Islet precursor cell (in vitro differentiated cells): ENCODE measurements at regions not wholly inside any gene's neighbourhood (a gene's known extent, or its start where the extent isn't known, plus 50 kb on each side); places are given as distances from the start of the nearest gene placed in this dataset.
A peak's percentile ranks its signal among the peaks of the same experiment; 100 is the strongest.

Experiments
- DNase-seq: peaks from one replicate; pipeline ENCODE4 v3.0.0-alpha.2; 2018

DNA sequence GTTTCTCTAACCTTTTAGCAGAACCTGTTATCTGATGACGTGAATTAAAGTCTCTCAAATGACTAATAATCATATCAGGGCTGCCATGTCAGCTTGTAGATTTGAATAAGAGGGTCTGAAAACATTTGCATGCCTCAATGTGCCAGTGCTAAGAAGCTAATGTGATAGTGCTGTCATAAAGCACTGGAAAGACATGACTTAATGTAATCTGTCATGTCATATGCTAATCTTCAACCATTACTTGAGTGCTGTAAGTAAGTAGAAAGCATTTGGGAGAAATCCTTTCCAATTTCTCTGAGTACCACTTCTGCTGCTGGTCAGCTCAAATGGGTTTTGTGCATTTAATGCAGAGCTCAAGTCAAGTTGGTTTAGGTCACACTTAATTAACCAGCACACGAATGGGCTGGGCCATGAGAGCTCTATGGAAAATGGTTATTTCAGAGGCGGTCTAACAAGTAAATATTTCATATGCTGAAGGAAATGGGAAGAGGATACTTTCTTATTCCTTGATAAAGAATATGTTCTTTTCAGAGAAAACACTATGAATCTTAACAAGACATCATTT, 609.2 kb downstream of the LMO4 start:
- no peak for DNase-seq

DNA sequence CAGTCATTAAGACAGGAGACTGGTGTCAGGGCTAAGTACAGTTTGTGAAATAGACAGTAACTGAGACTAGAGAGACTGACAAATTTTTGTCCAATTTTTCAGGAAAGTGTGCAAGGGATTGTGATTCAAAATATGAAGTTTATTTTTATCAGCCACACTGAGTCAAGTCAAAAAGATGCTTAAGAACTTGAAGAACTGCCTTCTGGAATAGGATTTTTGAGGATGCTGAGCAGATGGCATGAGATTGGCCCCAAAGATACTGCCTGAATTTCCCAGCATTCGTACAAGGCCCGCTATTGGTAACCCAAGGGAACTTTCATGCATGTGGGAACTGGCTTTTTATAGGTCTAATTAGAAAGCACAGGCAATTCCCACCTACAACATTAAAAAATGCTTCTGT, 610.0 kb downstream of the LMO4 start:
- no peak for DNase-seq

DNA sequence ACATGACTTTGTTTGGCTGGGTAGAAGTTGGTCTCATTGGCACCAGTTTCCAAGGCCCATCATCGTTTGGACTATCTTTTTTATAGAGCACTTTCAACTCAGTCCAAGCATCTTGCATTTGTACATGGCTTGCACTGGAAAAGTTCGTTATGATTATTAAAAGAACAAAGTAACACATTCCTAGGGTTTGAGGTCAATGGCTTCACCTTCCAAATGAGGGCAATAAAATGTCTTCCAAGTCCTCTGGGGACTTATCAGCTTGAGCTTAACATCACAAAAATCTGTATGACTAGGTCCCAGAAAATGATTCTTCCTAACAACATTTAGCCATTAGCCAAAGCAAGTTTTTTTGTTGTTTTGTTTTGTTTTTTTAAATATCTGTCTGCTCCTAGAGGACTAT, 610.8 kb downstream of the LMO4 start:
- DNase-seq, result no peak

DNA sequence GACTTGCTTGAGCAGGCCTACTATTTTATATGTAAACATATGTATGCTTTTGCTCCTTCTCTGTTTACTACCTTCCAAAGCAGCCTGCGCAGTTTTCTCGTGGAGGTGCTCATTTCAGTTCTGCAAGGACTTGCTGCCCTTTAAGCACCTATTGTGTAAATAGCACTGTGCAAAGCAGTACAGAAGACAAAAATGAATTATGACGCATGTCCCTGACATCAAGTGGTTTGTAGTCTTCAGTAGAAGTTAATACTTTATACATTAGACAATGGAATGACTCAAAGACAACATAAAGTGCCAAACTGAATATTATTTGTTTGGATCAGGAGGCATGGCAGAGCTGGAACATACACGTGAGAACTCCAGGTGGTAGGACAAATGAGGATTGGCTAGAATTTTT, 611.7 kb downstream of the LMO4 start:
- DNase-seq, result no peak

DNA sequence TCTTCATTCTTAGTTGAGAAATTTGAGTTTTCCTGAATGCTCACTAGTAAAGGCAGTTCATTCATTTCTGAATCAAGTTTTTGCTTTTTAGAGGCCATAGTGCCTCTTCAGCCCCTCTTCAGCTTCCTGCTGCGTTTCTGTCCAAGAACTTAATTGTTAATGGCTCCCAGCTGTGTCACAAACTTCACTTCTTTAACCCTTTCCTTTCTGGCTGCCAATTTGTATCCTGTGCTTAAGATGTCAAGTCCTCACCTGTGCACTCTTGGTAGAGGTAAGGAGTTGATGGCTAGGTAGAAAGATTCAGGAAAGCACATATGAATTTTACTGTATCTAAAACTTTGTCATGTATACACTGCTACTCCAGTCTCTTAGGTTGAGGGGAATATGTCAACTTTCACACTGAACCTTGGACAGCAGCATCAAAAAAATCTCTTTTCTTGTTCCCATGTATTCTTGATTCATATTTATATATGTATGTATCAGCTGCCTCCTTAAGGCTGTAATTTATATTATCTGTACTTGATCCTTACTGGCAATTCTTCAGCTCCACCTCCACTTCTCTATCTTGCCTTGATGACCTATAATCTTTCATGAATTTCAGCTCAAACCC, 612.8 kb downstream of the LMO4 start:
- DNase-seq, result no peak

DNA sequence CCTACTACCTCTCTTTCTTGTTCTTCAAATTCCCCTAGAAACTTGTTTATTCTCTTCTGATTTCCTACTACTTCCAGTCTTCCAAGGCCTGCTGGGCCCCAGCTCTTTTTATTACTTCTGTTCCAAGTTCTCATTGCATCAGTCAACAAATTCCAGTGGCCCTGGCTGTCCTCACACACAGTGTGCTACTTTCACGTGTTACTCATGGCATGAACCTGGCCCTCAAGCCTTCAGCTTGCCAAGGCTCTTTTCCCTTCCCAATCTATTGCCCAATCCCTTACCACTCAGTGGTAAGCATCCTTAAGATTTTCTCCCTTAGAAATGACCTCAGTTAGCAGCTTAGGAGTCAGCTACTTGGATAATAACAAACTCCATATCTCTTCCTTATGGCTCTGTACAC, 613.5 kb downstream of the LMO4 start:
- DNase-seq, result no peak

DNA sequence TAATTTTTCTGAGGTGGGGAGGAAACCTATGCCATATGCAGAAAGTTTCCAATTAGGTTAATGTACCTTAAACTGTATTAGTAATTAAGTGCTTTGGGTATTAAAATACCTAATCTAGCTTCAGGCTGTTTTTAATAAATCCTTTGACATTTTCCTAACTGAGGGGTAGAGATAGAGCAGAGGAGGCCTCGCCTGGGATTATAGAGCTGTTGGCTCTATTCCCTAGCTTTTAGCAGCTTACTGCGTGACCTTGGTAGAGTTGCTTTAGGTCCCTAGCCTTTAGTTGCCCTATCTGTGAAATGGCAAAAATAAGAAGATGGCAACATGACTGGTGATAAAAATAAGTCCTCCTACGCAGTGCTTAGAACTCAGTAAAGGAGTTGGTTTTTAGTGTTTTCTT, 621.0 kb downstream of the LMO4 start:
- DNase-seq, result no peak

DNA sequence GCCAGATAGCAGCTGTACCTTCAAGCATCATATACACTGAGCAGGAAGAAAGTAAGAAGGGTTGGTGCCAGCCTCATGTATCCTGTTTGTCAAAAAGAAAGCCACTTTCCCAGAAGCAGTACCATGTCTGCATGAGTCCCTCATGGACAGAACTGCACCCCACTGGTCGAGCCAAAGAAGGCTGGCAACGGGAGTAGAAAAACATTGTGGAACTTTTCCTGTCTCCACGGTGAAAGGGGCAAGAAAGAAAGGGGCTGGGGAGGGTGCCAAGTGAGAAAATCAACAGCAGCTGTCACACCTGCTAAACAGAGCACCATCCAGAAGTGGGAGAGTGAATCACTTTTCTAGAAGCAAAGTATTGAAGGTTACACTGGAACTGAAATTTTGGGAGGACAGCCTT, 621.7 kb downstream of the LMO4 start:
- DNase-seq, result no peak

DNA sequence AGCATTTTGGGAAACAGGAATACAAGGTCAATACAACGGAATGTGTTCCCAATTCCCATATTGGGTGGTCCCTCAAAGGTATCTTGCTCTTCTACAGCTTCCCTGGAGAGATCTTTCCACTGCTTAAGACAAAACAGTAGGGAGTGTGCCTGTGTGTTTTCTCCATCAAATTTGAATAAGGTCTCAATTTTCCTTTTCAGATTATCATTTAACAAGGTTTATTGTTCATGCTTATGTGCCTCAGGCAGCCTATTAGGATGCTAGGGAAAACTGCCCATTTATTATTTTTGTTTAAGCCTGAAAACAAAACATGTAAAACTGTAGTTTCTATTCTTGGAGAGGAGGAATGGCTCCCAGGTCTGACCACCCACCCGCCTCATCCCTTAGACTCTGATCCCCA, 622.7 kb downstream of the LMO4 start:
- DNase-seq, result no peak

DNA sequence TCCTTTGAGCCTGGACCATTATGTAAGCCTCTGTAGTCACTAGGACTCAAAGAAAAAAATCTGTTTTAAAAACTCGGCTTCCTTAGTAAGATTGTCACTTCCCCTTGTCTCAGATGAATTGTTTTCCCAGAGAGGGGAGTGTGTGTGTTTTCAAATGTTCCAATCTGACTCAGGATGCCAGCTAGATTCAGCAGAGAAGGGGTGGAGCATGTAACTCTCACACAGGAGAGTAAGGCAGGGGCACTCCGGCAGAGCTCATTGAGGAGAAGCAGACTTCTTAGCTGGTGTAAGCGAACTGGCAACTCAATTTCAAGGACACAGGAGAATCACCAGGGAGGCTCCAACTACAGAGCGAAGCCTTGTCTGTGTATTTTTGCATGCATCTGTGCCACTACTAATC, 623.2 kb downstream of the LMO4 start:
- DNase-seq, result no peak

DNA sequence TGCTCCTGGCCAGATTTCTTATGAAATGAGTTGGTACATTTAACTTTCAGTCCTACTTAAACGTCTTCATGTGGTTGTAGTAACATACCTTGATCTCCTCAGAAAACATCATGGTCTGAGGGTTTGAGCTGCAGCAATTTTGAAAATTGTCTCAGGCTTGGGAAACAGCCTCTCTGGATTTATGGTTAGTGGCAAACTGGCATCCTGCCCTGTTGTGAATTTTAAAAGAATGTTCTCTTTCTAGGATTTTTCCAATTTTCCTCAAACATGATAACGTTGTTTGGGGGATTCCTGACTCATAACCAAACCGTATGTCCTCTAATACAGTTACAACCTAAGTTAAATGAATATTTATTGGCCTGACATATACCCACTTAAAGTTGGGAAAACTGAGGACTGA, 624.4 kb downstream of the LMO4 start:
- no peak for DNase-seq

DNA sequence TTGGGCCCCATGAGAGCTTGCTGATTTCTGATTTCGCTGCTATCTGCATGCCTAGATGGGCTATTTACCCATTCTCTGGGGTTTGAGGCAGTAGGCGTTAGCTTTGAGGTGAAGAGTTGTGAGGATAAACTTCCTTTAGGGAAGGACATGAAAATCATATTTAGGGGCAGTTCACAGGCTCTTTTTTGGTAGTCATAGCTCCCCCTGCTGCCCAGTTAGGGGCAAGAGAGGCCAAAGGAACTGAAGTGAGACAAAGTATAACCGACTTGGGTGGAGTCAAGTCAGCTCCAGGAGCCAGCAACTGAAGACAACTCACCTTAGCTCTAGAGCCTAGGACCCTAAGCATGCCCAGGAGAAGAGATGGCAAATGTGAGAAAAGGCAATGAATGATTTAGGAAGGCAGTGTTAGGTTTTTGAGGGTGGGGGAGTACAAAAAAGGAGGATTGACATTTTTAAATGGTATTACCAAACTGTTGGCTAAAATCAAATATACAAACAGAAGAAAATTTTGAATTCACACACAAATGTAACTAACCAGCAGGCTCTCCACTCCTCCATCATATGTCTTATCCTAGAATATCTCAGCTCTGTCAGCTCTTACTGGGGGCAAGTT, 625.2 kb downstream of the LMO4 start:
- peak; percentile 81 for DNase-seq

DNA sequence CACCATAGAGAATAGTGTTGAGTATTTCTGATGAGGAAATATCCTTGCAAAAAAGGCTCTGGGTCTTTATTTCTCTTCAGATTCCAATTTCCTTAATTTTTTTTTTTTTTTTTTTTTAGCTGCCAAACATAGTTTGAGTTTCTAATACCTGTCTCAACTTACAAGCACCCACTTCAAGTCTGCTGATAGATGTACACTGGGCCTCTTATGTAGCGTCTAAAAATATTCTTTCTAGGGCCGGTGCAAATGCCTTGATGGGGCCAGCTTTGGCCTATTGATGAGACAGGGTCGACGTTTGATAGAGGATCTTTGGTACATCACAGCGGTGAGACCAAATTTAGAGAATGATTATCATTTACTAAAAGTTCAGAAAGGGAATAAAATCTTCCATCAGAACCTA, 626.4 kb downstream of the LMO4 start:
- no peak for DNase-seq

DNA sequence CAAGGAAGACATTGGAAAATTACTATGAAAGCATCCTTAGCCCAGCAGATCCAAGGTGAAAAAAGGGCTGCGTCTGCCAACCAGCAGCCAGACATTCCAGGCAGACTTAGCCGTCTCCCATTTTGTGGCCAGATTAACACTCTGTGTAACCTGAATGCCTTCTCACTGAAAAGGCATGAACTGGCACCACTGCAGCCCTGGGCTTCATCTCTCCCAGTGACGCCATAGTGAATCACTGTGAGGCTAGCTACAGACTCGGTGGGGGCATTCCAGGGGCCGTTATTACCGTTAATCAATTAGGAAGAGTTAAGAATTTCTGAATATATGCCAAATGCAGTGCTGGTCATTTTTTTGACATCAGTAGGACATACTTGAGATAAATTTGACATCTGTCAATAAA, 627.4 kb downstream of the LMO4 start:
- peak; percentile 91 for DNase-seq

DNA sequence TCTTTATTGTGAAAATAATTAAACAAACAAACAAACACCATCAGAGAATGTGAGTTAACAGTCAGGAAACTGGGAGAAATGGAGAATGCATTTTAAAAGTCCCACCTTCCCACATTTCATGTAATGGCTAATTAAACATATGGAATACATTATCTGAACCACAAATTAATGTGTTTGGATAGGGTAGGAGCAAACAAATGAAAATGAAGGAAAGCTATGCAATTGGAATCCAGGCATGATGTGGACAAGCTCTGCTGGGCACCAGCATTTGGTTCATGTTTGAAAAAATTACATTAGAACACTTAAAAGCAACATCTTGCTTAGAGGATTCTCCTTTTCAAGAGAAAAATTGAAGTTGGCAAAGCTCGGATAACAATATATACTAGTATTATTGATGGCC, 628.1 kb downstream of the LMO4 start:
- no peak for DNase-seq

DNA sequence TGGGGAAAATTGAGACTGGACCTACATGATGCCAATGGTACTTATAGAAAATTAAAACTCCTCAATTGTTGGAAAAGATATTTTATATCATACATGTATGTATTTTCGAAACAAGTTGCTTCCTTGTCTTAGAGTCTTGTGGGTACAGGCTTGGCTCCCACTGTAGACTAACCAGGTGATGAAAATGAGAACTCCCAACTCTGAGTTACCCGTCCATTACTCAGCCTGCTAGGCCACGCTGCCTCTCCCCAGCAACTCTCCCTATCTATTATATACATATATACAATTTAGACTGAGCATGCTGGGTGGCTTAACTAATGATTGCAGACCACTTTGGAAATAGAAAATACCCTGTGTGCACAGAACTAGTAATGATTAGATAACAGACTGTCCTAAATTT, 628.7 kb downstream of the LMO4 start:
- DNase-seq, result no peak

DNA sequence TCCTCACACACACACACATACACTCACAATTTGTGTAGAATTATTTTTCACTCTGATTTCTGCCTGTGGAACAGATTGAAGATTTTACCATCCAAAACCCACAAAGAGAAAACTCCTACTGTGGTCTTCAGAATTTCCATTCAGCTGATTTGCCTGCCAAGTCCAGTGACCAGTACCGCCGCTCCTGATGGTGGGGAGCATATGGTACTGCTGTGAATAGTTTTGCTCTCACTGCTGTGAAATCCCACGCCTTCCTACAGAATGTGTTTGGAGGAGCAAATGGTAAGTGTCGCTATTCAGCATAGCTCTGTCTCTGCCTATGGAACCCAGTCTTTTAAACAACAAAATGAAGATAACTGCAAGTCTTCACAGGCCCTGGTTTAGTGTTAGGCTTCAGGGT, 629.5 kb downstream of the LMO4 start:
- no peak for DNase-seq

DNA sequence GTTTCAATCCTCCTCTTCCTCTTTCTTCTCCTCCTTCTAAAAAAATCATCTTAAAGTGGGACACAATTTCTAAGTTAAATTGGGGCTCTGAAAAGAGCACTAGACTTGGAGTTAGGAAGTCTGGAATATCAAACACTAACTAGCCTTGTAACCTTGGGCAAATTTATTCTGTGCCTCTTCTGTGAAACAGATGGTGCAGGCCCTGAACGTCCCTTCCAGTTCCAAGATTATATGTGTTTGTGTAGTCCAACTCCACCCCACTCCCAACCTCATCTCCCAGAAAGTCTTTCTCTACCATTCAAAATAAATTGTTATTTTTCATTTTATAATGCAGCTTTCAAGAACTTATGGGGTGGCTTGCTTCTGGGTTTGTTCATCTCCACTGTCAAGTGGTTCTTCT, 630.0 kb downstream of the LMO4 start:
- no peak for DNase-seq

DNA sequence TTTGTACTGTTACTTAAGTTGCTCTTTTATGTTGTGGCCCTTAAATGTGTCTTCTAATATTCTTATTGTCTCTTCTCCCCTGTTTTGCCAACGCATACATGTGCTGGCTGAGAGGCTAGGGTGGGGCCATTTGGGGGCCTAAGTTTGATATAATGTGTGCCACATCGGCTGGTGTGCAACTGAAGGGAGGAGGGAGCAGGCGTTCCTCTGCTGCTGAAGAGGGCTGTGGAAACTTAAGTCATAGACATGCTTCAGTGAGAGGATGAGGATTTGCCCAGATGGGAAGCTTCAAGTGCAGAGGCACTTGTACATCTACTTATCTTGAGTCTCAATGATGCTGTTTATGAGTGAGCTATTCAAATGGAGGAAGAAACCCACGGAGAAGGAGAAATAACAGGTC, 630.6 kb downstream of the LMO4 start:
- no peak for DNase-seq

DNA sequence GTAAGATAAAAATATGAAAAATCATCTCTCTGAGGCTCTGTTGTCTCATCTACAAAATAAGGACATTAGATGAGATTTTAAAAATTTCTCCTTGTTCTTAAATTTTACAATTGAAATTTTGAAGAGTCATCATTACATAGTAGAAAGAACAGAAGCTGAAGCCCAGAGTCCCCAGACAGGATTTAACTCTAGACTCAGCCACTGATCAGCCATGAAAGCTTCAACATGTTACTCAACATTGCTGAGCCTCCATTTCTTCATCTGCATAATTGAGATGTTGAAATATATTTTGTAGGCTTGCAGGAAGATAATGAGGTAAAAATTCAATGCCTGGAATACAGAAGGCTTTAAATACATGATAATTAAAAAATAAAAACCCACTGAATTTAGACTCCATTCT, 633.3 kb downstream of the LMO4 start:
- no peak for DNase-seq

DNA sequence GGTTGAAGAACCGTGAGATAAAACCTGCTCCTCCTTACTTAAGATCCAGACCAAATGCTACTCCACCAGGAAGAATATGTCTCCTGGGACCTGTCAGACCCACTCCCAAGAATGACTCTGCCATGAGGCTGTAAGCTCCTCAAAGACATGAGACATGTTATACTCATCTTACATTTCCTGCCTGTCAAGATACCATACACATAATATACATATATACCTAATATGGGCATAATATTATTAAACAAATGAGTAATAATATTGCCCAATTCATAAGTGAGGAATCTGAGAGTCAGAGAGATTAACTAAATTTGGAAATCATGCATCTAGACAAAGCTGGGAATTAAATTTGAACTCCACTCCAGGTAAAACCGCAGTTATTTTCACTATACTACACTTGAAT, 634.9 kb downstream of the LMO4 start:
- DNase-seq, result no peak

DNA sequence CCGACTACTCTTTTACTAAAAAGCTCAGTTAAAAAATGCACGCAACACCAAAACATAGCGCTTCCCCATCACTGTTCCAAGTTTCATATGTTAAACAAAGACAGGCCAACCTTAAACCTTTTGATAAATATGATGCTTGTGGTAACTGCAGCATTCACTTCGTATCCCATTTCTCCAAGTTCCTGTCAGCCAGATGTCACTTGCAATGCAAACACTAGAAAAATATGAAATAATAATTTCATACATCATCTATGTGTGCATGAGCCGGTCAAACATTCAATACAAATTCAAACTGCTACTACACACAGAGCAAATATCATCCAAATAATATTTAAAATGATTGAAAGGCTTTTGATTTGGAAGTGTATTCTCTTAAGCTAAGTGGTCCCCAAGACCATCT, 636.5 kb downstream of the LMO4 start:
- no peak for DNase-seq

DNA sequence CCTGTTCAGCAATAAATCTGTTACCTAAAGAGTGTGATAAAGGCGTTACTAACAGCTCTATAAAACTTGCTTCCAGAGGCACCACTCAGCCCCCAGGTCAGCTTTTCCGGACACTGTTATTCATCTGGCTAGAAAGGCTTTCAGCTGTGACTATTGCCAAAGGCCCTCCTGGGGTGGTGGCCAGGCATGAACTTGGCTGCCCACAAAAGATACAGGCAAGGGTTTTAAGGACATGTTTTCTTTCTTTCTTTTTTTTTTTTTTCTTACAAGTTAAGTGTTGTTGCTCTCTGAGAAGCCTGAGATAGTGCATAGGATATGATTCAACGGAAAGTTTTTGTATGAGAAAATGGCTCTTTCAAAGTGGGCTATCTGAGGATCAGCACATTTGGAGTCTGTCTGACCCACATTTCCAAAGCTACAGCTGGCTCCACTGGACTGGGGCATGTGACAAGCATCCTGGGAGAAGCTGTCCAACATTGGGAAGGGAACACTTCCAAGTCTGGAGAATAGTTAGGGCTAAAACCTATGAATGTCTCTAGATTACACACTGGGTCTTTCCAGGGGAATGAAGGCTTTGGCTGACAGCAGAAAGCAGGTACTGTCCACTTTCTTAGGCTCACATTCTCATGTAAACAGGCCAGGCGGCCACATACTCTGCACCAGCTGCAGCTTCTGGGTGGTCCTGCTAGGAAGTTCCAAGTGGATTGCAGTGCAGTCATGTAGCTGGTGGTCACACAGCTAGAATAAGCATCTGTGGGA, 639.7 kb downstream of the LMO4 start:
- peak; percentile 90 for DNase-seq

DNA sequence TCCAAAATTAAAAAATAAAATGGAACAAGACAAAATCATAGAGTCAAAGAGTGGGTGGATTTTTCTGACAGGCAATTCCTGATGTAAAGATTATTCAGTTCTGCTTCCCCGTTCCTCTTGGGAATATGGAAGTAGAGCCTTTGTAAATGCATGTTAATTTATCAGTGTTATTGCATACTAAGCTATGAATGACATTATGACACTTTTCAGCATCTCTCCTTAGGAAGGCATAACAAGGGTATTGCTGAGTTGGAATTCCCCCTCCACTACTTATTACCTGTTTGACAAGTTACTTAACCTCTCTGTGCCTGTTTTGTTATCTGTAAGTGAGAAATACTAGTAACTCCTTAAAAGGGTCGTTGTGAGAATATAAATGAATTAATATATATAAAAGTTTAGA, 640.4 kb downstream of the LMO4 start:
- DNase-seq, result no peak
